B cell (primary cell): ENCODE measurements at regions not wholly inside any gene's neighbourhood (a gene's known extent, or its start where the extent isn't known, plus 50 kb on each side); places are given as distances from the start of the nearest gene placed in this dataset.

ENCODE experiments used
- EZH2 ChIP-seq: IDR thresholded peaks from 2 replicates; pipeline ENCODE4 v1.6.1; 2012; ENCODE audit warnings: borderline replicate concordance, low read depth, mild to moderate bottlenecking, moderate library complexity, low read length; ENCODE audit not compliant: insufficient read depth, poor library complexity, severe bottlenecking
- TF ChIP-seq, protein P1 (sequence below): fragments of 200-600 bp; IDR thresholded peaks from one replicate; pipeline ENCODE4 v1.8.0; 2022; ENCODE audit warnings: antibody characterized with exemption, mild to moderate bottlenecking

DNA sequence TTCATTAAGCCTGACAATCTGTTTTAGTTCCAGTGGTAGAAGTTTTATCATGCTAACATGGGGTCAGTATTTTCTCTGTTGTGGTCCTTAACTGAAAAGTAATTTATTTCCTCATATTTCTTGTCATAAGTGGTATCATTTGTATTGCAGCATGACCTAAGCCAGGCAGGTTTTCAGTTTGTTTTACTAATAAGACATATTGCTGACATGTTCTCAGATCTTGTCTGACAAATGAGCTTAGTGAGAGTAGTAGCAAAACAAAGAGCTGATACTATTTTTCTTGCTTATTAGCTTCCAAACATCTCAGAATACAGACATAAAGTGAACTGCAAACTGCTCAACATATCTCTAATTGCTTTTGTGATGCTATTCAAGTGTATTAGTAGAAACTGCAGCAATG, 293.6 kb downstream of the DSEL start:
- TF ChIP-seq, protein P1, sequence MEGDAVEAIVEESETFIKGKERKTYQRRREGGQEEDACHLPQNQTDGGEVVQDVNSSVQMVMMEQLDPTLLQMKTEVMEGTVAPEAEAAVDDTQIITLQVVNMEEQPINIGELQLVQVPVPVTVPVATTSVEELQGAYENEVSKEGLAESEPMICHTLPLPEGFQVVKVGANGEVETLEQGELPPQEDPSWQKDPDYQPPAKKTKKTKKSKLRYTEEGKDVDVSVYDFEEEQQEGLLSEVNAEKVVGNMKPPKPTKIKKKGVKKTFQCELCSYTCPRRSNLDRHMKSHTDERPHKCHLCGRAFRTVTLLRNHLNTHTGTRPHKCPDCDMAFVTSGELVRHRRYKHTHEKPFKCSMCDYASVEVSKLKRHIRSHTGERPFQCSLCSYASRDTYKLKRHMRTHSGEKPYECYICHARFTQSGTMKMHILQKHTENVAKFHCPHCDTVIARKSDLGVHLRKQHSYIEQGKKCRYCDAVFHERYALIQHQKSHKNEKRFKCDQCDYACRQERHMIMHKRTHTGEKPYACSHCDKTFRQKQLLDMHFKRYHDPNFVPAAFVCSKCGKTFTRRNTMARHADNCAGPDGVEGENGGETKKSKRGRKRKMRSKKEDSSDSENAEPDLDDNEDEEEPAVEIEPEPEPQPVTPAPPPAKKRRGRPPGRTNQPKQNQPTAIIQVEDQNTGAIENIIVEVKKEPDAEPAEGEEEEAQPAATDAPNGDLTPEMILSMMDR = no peak
- no peak for TF ChIP-seq EZH2
